PFSK-1 (cell line): ENCODE measurements at regions not wholly inside any gene's neighbourhood (a gene's known extent, or its start where the extent isn't known, plus 50 kb on each side); places are given as distances from the start of the nearest gene placed in this dataset.

Experiments used
- POLR2AphosphoS5 ChIP-seq: IDR thresholded peaks from 2 replicates; pipeline ENCODE4 v1.6.1; 2012; ENCODE audit warnings: low read depth, mild to moderate bottlenecking, control low read depth, low read length, moderate library complexity
- REST ChIP-seq, 2 experiments: IDR thresholded peaks; 2 replicates each; pipeline versions ENCODE4 v1.6.1 to v1.8.0; 2011 to 2012; ENCODE audit warnings: low read depth in 2 of 2, low read length in 2 of 2, control low read depth in 1 of 2, inconsistent platforms in 1 of 2, mild to moderate bottlenecking in 1 of 2, moderate library complexity in 1 of 2; ENCODE audit not compliant: insufficient read depth in 1 of 2
- TAF1 ChIP-seq: IDR thresholded peaks from 2 replicates; pipeline ENCODE4 v1.6.1; 2012; ENCODE audit warnings: low read length, control low read depth, borderline replicate concordance; ENCODE audit not compliant: insufficient read depth

DNA sequence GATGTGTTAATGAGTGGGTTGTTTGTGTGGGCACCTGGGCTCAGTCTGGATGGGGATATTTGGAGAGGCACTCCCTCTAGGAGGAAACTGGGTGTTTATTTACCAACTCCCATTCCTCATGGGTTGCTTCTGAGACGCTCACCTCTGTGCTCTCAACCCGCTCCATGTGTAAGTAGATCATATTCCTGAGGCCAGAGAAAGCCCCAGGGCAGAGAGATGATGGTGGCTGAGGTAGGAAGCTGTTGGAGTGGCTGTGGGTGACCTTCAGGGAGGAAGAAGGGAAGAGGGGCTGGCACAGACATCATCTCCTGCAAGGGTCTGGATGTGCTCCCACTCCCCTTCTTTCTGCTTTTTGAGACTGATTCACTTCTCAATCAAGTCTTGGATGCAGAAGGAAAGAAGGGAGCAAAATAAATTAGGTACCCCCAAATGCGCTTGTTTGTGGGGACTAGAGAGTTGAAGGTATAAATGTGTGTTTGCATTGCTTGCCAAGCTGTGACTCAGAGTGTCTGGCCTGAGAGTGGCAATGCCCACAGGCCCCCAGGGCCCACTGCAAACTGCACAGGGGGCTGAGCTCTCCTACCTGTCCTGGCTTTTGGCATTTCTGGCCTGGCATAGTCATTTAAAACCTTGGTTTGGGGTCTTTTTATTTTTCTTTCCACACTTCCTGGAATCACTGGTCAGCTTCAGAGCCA lies 57.2 kb upstream of the TNP1 start:
- TF ChIP-seq TAF1 = no peak
- no peak for TF ChIP-seq POLR2AphosphoS5
- no peak for TF ChIP-seq REST (IDR thresholded peaks at IDR 0.05; ENCODE audit: insufficient read depth in 1 of 2, low read depth in 2 of 2, low read length in 2 of 2)
